ENCODE measurements at regions not wholly inside any gene's neighbourhood (a gene's known extent, or its start where the extent isn't known, plus 50 kb on each side); places are given as distances from the start of the nearest gene placed in this dataset.

DNA sequence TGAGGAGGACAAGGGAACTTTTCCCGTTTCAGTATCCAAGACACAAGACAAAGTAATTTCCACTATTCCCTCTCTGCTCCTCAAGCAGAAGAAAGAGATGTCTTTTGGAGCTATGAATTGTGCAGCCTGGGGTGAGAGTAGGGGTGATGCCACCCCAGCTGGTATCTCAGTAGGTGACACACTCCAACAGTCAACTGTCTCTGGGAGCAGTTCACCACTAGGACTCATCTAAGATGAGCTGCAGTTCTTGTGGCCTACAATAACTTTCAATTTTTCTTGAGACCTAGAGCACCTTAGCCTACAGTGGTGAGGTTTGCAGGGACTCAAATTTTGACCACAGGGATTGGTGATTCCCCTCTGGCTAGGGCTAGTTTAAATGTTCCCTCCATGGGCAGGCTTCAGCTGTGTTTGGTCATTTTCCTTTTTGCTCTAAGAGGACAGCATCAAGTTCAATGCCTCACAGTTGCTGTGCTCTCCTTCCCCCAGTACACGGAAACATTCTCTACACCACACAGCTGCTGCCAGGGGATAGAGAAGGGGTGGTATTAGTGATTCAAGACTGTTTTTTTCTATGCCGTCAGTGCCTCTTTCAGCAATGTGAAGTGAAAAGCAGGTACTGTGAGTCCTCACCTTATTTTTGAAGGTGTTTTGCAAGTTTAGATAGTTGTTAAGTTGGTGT, 278.6 kb upstream of the RORB start:
- DNase-seq (ENCODE audit: low spot score), result no peak

- no peak for DNase-seq (ENCODE audit: low spot score)
These were observed 276.8 kb upstream of the RORB start for GRCh38 chr9:74220327-74220726.

- DNase-seq (ENCODE audit: low spot score), result no peak
These were observed 260.3 kb upstream of the RORB start for GRCh38 chr9:74236857-74237256.

DNA sequence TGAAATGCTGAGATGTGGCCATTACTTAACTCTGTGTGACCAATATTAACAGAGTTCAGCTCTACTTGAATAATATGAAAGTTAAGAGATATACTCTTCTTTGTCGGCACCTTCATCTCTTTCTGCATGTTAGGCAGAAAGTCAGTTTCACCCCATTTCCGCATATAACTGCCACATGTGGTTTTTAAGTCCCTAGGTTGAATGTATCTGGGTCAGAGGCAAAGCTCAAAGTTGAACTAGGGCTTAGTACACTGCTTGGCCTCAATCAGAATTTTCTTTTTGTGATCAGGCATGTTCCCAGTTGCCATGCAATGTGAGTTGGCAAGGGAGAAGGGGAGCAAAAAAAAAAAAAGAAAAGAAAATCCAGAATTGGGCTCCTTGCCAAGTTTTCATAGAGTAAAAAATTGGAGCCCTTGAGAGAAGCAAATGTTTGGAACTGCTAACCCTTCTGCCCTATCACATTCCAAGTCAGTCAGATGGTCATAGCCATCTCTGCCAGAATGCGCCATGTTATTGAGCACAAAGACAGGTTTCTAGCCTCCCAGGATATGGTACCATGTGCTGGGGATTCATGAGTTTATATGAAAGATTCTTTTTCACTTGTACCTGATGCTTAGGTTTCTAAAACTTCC, 251.2 kb upstream of the RORB start:
- DNase-seq (ENCODE audit: low spot score), result no peak

- DNase-seq (ENCODE audit: low spot score), result no peak
These were observed 241.6 kb upstream of the RORB start for GRCh38 chr9:74255489-74255984.

GRCh38 chr9:74275872-74276508, 221.1 kb upstream of the RORB start:
- DNase-seq (ENCODE audit: low spot score), result no peak

DNA sequence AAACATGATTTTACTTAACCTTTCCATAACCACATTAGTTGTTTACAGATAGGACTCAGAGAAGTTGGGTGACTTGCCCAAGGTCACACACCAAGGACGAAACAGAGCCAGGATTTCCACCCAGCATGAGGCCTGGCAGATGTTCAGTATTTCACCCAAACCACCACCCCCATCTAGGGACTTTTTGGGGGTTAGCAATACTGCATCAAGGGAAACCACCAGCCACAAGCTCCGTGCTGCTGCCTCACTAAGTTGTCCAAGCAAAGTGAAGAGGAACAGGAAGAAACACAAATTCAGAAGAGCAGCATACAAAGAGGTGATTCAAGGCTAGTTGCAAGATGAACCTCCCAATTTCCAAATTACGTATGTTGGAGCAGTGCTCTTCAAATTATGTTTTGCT, 219.6 kb upstream of the RORB start:
- DNase-seq (ENCODE audit: low spot score), result no peak

GRCh38 chr9:74281674-74282073, 215.5 kb upstream of the RORB start:
- DNase-seq (ENCODE audit: low spot score), result no peak

DNA sequence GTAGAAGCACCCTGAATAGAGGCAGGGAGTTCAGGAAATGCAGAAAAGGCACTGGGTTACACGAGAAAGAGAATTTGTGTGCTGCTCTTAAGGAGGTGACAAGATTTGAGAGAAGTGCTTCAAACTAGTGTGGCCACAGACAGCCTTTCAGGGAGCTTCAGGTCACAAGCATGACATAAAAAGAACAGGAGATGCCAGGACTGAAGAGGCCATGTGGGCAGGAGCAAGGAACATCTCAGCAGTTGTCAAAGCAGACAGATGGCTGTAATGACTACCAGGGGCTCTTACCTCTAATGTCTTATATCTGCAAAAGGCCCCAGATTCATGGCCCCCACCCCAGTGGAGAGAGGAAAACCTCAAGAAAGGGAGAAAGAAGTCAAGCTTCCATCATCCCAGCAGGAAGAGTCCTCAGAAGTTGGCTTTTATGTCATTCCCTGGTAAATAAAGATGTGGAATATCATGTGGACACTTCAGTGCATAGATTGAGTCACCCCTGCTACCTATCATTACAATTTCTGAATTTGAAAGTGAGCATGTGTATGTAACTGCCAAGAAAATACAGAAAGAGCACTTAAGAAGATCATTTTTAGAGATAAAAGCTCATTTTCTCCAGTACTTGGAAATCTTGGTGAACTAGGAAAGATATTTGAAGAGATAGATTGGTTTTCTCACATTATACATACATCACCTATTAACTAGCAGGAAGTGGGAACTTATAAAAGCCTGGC, 214.4 kb upstream of the RORB start:
- no peak for DNase-seq (ENCODE audit: low spot score)

DNA sequence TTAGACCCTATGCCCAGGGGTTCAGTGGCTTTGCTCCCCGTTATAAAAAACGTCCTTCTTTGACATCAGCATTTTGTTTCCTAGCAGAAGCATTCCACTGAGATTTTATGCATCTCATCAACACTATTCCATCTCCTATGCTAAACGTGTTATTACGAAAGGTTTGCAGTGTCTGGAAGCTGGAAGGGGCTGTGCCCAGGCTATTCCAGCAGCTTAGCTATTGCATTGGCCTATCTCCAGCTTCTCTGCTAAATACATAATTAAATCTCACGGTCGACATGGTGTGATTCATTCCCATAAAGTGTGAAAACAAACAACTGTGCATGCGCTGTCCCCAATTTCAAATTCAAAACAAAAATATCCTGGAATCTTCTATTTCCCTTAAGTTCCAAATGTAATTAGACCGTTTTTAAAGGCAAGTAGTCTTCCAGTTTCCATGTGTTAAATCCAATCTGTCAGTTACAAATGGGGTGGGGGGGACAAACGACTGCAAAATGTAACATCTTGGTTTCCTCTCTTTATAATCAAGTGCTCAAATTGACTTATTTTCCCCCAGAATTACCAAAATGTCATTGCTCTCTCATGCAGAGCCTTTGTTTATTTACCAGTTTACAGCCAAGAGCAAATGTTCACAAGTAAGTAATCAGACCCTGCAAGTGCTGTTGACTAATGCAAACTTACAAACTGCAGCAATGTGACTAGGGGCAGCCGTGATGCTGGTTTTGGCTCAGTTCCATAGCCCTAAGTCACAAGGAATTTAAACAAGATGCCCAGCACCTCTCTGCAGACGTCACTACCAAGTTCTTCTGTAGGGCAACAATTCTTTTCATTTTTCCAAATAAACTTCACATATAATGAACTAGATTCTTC, 212.3 kb upstream of the RORB start:
- no peak for DNase-seq (ENCODE audit: low spot score)

GRCh38 chr9:74293479-74293878, 203.7 kb upstream of the RORB start:
- DNase-seq (ENCODE audit: low spot score), result no peak

- no peak for DNase-seq (ENCODE audit: low spot score)
These were observed 193.2 kb upstream of the RORB start for GRCh38 chr9:74303945-74304344.

- no peak for DNase-seq (ENCODE audit: low spot score)
These were observed 192.5 kb upstream of the RORB start for GRCh38 chr9:74304598-74304997.

- DNase-seq (ENCODE audit: low spot score), result no peak
These were observed 187.5 kb upstream of the RORB start for GRCh38 chr9:74309654-74310053.

DNA sequence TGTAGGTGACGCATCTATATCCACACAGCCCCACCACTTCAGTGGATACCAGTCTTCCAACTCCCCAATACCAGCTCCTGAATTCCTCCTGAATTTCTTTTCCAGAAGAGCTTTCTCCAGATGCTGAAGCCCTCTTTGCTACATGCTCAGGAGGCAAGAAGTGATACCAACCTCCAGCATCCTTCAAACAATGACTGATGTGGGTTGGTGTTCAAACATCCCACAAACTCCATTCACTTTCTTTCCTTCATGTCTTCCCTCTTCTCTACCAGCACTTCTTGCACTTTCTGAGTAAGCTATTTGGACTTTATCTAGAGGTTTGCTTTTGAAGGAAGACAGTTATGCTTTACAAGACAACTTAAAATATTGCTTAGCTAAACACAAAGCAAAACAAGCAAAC, 179.9 kb upstream of the RORB start:
- no peak for DNase-seq (ENCODE audit: low spot score)

DNA sequence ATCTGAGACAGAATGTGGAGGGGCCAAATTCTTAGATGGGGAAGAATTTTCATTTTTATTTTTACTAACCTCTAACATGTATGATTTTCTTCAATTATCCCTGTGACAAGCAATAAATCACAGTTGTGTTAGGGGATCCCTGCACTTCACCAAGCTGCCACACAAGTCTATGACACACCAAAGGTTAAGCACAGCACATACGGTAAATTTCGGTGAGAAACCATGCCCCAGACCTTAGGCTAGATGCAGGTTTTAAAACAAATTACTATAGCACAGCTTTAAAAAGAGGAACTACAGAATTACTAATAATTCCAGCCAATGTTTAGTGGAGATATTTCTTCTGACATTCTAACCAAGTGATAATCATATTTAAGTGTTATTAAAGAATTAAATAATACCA, 175.7 kb upstream of the RORB start:
- DNase-seq (ENCODE audit: low spot score), result no peak

DNA sequence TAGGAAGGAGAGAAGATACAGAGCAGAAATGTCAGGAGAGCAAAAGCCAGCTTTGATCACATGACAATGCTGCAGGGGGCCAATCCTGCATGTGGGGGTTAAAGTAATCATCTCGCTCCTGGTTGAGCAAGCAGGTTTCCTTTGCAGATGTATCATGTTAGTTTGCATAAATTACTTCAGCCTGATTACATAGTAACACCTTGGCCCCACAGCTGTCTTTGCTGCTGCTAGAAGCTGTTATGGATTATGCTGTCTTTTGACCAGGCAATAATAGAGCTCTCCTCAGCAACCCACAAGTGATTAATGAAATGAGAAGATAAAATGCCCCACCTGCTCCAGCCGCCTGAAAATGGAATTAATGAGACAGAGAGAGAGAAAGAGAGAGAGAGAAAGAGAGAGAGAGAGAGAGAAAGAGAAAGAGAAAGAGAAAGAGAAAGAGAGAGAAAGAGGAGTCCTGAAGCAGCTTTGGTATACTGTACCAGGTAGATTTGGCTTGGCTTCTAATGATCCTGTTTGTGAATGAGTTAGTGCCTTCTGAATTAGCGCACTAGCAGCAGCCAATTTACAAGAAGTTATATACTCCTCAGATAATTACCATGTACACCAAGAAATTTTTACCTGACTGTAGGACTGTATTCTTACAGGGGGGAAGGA, 174.3 kb upstream of the RORB start:
- DNase-seq (ENCODE audit: low spot score), result no peak

GRCh38 chr9:74330487-74331214, 166.5 kb upstream of the RORB start:
- DNase-seq (ENCODE audit: low spot score), result no peak

- DNase-seq (ENCODE audit: low spot score), result no peak
These were observed 165.5 kb upstream of the RORB start for GRCh38 chr9:74331607-74332006.

GRCh38 chr9:74333384-74334032, 163.6 kb upstream of the RORB start:
- no peak for DNase-seq (ENCODE audit: low spot score)

All from activated CD4-positive, alpha-beta T cell treated with anti-CD3 and anti-CD28 coated beads, Interleukin-2, Interleukin-4, amounts not matched to agents 100 ng/mL and 50 ng/mL, durations not matched to agents 16 hours and 8 hours (primary cell).